C4-2B (cell line): ENCODE measurements at regions not wholly inside any gene's neighbourhood (a gene's known extent, or its start where the extent isn't known, plus 50 kb on each side); places are given as distances from the start of the nearest gene placed in this dataset.

Experiments
- CTCF ChIP-seq: fragments of 450-650 bp; conservative IDR thresholded peaks from 2 replicates; pipeline ENCODE4 v1.5.1; 2017; ENCODE audit warnings: mild to moderate bottlenecking
- ZFX ChIP-seq: fragments of 450-650 bp; IDR thresholded peaks from 2 replicates; pipeline ENCODE4 v1.6.1; 2017

GRCh38 chr1:106814418-106814817 is 242.1 kb upstream of the PRMT6 start:
- no peak for TF ChIP-seq CTCF
- no peak for TF ChIP-seq ZFX
